Right renal pelvis (tissue), 4 donors: ENCODE measurements at regions not wholly inside any gene's neighbourhood (a gene's known extent, or its start where the extent isn't known, plus 50 kb on each side); places are given as distances from the start of the nearest gene placed in this dataset.
"Not testable (repeated sequence)": the region's sequence is repeated elsewhere in the genome, so short reads cannot be mapped to it uniquely, and the experiment has no call there.

Experiments
- DNase-seq, 4 donors: peaks; one replicate each; pipeline ENCODE4 v3.0.0-alpha.2; 2013; ENCODE audit warnings: low read depth in 4 of 4, low spot score in 3 of 4, missing footprints in 1 of 4

DNA sequence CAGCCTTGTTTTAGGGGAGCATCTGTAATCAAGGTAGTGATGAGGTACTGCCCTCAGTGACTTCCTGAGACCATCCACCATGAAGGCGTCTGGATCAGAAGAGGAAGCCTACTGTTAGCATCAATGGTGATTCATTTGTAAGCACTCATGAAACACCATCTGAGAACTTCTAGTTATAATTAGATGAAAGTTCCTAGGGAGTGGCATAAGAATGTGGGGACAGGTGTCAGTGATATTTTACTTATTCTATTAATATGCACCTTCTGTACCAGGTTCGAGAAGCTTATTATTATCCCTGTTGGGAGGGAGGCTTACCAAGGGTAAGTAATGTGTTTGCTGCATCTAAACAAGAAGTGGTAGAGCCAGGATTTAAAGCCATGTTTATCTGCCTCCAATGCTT is 295.8 kb upstream of the TBL1XR1 start:
- DNase-seq: no peak

DNA sequence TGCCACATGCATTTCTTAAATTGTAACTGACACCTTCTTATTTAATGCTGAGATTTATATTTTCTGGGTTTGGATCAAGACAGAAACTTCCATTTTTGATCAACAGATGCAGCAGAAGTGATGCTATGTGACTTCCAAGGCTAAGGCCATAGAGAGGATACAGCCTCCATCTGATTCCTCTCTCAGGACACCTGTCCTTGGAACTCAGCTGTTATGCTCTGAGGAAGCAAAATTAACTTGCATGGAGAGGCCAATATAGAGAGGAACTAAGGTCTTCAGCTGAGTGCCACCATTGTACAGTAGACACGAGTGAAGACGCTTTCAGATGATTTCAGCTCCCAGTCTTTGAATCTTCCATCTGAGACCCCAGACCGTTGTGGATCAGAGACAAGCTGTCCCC is 296.9 kb upstream of the TBL1XR1 start:
- no peak for DNase-seq

DNA sequence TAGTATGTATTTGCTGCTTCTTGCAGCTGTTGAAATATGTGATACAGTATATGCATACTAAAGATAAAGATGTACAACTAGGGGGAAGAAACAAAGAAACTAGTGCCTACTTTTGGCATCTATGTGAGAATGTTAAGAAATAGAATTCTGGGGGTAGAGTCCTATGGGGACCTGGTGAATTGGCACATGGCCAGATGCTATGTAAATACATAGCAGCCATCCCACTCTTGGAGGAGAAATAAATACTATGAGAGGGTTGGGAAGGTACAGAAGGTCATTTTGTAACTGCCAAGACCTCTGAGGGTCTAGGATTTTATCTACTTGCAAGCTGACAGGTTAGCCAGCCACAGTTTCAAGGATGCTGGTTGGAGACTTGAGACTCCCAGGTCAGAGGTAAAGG is 298.3 kb upstream of the TBL1XR1 start:
- DNase-seq: no peak

DNA sequence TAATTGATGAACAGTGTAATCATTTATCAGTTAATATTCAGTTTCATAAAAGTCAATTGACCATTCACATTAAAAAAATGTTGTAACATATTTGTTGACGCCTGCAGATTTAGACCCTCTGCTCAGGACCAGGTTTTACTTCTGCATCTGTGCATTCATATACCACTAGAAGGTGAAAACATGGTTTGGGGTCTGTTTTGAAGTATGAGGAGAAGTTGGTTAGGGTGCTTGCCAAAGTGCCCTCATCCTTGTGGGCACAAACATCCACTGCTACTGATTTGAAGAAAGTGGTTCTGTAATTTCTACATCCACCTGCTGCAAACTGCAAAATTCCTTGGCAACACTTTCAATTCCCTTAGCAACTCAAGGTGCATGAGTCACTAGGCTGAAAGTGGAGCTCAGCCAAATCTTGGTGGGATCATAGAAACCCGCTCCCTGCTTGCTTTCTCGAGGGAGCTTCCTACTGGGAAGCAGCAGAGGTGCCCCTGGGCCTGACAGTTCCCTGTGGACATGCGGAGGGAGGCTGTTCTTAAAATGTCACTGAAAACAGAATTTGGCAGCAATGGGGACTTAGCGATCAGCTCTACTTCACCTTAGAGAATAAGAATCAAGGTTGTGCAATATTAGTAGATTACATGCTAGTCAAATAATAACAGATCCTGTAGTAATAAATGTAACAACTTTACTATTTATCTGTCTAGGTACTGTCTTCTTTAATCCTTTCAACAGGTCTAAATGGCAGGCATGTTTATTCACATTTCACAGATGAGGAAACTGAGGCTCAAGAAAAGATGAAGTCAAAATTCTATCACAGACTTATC is 301.0 kb upstream of the TBL1XR1 start:
- no peak for DNase-seq

DNA sequence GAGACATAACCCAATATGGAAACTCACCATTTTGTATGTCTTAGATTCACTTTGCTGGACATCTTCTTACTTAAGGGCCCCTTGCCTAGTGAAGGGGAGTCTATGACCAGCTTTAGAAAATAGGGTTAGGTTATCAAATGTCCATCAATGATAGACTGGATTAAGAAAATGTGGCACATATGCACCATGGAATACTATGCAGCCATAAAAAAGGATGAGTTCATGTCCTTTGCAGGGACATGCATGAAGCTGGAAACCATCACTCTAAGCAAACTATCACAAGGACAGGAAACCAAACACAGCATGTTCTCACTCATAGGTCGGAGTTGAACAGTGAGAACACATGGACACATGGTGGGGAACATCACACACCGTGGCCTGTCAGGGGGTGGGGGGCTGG is 301.8 kb upstream of the TBL1XR1 start:
- not testable (repeated sequence) for DNase-seq

DNA sequence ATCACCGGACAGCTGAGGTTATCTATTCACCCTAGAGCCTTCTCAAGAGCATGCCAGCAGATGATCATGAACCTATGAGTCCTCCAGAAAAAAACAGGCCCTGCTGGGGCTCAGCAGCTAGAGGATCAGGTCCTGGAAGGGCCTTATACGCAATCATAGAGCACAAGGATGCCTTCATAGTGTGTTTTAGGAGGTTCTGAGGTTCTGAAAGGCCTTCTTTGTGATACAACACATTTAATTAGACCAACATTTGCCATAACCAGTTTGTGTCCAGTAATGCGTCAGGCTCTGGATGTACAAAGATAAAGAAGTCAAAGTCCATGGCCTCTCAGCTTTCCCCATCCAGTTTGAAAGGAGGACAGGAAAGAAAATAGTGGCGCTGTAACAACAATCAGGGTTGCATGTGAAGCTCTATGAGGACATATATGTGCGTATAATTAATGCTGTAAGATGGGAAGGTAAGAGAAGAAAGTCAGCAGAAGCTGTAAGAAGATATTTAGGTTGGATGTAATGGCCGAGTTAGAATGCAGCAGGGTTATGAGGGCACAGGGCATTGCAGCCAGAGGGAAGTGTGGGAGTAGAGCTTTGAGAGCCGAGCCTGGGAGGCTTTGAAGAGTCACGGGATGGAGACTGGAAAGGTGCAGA is 302.6 kb upstream of the TBL1XR1 start:
- DNase-seq: no peak

DNA sequence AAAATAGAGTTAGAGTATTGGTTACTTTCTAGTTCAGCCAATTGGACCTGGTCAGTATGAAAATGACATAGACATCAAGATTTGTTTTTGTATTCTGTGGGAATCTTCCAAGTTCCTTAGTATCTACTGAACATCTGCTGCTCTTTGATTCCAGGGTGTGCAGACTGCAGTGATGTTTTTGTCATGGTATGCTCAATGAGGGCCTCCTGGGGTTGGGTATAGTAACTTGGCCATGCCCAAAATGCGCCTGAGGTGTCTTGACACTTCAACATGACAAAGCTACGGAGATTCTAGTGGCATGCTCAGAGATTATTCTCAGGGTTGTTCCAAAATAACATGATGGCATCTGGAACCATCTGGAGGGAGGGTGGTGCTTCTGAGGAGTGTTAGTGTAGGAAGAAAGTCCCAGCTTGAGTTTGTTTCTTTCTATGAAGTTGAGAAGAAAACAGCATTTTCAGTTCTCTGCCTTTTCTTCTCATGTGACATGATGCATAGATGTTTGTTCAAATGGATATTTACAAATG is 313.5 kb upstream of the TBL1XR1 start:
- no peak for DNase-seq

DNA sequence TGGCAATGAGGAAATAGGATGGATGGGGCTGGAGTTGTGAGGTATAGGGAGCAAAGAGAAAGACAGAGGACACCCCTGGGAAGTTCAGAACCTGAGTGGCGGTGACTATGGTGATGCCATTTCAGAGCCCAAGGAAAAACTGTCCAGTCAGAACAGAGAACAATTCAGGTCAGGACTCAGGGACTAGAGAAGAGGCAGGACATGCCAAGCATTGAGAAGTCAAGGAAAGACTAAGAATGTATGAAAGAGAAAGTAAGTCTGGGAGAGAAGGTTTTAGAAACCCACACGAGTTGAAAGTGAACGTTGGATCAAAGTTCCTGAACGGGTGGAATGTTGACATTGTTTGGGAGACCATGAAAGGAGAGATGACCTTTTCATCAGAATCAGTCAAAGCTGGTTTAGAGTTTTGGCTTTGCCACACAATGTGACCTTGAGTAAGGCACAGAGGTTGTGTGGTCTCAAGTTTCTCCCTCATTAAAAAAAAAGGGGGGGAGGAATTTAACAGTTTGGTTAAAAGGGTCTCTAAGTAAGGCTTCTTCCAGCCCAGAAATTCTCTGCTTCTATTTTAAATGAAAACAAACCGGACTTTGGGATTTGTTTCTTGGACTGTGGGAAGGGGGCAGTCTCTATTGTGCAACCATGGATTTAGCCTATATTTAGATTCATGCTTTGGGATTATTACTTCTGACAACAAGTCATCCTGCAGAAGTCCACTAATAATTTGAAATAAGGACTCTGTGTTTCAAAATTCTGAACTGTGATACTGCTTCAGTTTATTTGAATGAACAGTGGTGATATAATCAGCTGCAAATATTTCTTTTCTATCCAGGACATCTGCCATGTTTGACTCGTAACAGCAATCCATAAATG is 315.9 kb upstream of the TBL1XR1 start:
- no peak for DNase-seq

DNA sequence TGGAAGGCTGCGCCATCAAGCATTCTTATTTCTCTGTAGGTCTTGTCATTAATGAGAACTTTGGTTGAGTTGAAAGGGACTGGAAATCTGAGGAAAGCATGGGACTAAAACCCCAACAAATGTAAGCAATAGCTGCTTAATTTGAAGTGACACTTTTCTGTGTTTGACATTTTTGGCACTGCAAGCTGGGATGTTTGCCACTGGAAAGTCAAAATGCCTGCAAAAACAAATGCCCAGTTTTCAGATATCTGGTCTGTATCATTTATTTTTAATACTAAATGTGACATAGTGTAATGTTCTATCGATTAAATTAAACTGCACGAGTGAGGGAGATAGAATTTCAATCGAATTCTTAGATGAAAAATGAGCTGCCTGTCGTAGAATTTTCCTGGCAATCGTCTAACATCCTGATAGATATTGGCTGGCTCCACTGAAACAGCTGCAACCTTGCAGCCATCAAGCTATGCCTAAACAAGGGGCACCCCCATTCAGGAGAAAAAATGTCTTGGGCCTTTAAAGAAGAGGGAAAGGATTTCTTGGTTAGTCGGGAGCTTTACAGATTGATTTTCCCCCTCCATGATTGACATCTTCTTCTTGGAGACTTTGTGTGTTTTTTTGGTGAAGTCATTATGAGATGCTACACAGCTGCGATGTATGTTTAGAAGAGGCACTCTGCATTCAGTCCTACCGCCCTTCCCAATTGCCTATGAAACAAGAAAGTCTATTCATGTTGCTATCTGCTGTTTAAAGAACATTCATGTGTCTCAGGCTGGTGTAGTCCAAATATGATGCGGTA is 316.7 kb upstream of the TBL1XR1 start:
- no peak for DNase-seq

DNA sequence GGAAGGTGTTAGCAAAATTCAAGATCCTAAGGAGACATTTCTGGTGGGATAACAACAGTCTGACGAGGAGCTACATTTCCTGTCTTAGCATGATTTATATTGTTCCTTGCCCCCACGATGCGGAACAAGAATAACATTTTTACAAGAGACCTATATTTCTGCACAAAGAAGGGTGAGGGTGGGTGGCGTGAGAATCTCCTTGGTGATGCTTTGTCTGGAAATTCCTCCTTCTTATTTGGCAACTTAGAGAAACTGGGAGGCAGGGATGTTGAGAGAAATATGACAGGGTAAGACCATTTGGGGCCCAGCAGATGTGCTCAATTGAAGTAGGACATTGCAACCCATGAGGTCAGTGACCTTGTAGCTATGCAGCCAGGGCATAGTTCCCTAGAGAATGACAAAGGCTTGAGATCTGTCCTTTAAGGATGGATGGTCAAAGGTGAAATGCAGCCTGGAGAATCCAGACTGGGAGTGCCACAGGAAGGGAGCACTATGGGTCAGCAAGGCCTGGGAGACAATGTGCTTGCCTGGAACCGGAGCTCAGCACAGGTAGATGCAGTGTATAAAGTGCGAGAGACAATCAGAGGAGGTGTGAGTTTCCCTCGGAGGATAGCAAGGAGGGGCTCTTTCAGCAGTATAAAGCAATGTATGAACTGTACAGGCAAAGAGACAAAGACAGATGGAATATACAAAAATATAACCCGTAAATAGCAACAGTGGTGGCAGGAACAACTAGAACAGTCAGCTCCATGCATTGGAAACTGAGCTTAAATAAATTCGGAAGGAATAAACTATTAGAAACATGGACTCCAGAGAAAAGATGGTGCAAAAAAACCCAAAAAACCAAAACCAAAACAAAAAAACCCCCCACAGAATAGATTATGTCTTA is 317.6 kb upstream of the TBL1XR1 start:
- no peak for DNase-seq

DNA sequence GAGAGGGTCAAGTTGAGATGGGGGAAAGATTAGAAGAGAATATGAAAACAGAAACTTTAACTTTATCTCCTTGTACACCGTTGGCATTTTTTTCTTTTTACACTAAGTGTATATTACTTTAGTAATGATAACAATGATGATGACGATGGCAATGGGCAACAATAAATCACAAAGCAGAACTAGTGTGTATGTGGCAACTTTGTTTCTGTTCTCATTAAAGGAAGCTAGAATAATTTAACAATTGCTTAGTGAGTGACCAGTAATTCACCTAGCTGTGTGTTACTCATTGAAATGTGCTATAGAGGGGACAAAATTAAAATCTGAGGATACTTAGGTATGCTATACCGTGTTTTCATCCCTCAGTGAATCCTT is 318.5 kb upstream of the TBL1XR1 start:
- DNase-seq: no peak

DNA sequence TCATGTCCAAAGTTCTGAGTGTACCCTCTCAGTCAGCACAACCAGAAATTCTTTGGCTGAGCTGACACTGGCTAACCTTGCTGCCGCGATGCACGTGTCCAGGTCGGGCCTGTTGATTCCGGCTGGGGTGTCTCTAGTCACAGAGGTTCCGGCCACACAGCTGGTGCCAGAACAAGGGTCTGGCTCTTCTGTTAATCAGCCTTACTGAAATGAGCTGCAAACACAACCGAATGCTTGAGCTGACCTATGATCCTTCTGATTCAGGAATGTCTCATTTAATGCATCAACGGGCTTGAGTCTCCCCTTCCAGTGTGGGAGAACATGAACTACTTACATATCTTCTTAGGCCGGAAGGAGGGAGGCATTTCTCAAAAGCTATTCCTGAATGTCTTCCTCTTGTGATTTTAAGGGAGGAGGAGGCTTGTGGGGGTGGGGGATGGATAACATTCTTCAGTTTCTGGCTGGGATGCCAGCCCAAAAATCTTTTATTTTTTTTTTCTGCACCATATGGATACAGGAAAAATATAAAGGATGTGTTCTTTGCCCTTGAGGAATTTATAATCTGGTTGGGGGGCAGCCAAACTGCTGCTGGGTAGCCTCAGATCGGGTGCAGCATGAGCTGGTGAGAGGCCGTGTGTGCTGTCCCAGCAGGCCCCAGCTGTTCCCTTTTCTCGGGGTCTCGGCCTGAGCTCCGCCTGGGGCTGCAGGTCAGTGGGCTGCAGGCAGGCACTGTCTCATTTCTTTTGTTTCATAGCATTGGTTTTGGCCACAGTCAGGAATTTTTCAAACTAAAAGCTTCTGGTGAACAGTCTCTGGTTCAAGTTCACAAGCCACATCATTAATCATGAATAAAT is 319.1 kb upstream of the TBL1XR1 start:
- peak; percentile 69 to 89 (median 81) for DNase-seq

DNA sequence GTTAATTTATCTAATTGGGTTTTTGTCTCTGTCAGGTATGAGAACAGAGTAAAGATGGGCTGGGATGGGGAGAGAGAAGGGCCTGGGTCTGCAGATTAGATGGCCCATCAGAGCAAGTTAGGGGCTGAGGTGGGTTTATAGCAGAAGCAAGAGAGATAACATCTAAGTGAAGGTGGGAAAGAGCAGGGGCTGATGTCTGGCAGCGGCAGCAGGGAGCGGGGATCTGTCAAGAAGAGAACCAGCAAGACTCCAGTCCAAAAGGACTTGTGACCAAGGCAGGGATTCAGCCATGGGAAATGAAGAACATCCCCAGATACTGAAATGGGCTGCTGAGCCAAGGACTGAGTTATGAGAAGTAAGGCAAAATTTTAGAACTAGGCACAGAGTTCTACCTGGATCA is 320.6 kb upstream of the TBL1XR1 start:
- no peak for DNase-seq

DNA sequence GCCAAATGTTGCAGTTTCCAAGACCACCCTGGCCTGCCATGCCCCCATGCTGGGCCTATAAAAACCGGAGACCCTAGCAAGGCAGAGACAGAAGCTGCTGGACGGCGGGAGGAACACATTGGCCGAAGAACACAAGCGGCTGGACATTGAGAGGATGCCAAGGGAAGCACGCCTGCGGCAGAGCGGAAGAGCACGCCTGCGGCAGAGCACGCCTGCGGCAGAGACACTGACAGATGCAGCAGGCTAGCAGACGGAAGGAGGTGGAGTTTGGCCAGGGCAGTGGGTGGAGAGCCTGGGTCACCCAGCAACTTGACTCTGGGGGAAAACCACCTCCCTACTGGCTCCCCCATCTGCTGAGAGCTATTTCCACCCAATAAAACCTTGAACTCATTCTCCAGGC is 322.3 kb upstream of the TBL1XR1 start:
- DNase-seq: no peak

DNA sequence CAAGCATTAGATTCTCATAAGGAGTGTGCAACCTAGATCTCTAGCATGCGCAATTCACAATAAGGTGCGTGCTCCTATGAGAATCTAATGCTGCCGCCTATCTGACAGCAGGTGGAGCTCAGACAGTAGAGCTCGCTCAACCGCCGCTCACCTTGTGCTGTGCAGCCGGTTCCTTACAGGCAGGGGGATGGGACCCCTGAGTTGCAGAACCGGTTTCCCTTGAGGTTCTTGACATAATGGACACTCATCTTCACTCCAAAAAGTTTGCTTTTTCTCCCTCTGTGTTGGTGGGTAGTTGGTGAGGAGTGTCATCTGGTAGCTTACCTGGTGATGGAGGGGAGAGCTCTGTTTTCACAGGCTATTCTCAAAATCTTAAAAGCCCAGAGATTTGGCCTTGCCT is 324.0 kb upstream of the TBL1XR1 start:
- peak in 1 of 4 donors; percentile 43 for DNase-seq

DNA sequence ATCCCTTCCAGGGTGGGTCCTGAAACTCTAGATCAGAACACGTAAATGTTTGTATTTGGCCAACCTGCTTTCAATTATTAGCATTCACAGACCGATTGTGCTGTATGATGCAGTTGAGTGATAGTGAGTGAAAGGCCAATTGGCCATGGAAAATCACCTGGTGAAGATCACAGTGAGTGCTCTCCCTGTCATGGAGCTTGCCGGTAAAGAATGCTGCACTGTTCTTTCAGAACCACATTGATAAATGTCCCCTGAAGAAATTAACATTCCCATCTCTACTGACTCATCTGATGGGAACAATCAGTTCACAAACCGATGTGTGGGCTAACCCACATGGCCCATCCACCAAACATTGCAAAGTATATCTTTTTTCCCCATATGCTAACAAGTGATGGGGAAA is 324.8 kb upstream of the TBL1XR1 start:
- no peak for DNase-seq

DNA sequence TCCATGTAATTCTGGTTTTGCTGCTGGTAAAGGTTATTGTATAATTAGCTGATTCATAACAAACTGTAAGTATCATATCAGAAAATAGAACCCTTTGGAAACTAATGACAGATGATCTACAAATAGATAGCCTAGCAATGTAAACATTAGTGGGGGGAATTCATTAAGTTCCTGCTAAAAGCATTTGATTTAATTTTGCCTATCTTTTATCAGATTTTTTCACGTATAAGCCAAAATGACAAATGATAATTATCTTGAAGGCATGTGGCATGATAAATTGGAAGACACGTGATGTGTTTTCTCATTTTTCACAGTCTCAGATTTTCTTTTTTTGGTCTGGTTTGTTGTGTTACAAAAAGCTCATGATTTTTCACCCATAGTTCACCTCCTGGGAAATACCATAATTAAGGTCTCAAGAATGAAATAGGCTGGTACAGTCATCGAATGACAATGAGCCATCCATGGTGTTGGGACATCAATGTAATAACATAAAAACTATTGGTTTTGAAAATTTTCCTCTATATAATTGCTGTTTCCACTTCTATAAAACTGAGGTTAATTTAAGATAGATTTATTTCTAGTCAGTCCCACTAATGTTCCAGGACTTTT is 325.9 kb upstream of the TBL1XR1 start:
- DNase-seq: no peak

DNA sequence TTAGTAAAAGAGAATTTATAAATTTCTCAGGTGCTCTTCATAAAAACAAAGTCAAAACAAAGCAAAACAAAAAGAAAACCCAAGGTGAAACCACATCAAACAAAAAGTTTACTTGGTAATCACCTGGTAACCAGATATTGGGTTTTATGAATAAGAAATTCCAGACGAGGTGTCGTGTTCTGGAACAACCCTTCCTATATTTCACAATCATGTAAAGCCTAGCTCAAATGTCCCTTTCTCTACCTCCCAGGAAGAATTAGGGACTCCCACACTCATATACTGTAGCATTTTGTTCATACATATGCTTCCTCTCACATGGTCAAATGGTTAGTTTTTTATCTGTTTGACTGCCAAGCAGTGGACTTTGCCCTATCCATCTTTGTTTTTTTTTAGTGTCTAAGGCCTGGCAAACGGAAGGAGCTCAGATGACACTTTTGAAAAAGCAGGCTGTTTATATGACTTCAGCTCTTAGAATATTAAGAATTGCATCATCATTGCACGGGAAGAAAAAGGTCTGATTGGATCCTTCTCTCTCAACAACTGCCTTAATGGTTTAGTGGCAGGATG is 326.7 kb upstream of the TBL1XR1 start:
- no peak for DNase-seq
